ENCODE measurements at regions not wholly inside any gene's neighbourhood (a gene's known extent, or its start where the extent isn't known, plus 50 kb on each side); places are given as distances from the start of the nearest gene placed in this dataset.

DNA sequence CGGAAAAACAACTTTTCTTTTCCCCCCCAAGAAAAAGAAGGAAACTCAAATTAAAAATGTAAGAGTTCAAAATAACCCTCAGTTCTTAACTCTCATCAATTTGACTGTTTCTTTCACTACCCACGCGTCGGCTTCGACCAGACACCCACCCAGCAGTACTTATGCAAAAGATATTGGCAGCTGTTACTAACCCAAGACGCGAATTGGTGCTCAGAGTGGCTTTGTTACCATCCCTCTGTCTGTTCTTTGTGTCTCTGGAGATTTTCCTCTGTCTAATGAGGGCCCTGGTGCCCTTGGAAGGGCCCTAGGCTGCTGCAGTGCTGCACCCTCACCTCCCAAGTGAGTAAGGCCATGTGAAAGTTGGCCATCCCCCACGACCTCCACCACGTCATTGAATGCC lies 180.5 kb upstream of the NECTIN1 start:
- TF ChIP-seq POLR2A (IDR thresholded peaks at IDR 0.05) = no peak
- TF ChIP-seq CTCF (IDR thresholded peaks at IDR 0.05) = no peak
